H1 (cell line): ENCODE measurements at regions not wholly inside any gene's neighbourhood (a gene's known extent, or its start where the extent isn't known, plus 50 kb on each side); places are given as distances from the start of the nearest gene placed in this dataset.
A peak's percentile ranks its signal among the peaks of the same experiment; 100 is the strongest.

ENCODE experiments used
- CTCF ChIA-PET: fragments of 300-600 bp; sonication (Branson Sonifier 250); formaldehyde crosslinking; loops from one replicate; lab custom pipeline; 2021; ENCODE audit not compliant: partially characterized antibody; lab: Charles Lee
- POLR2A ChIA-PET: fragments of 300-600 bp; sonication (Branson Sonifier 250); formaldehyde crosslinking; loops from one replicate; lab custom pipeline; 2021; ENCODE audit warnings: inconsistent platforms; ENCODE audit not compliant: partially characterized antibody; lab: Charles Lee
- DNase-seq, 2 experiments: peaks; one replicate each; pipeline versions ENCODE4 v3.0.0 to v3.0.0-alpha.2; 2010 to 2022; ENCODE audit warnings: low spot score in 2 of 2, low read depth in 1 of 2, mixed read lengths in 1 of 2
- FAIRE-seq: peaks from 2 replicates; lab custom pipeline; 2011; peaks lifted over from hg19 to GRCh38; lab: Jason Lieb, UNC
- H2AFZ ChIP-seq: 2 replicates; pipeline ENCODE4 v1.8.1; 2012; ENCODE audit warnings: low read length, inconsistent platforms
- H2AK5ac ChIP-seq: 2 replicates; pipeline ENCODE4 v1.6.1; 2013; ENCODE audit warnings: low read depth, low read length
- H2BK120ac ChIP-seq: replicated peaks from 2 replicates; pipeline ENCODE3; 2013; ENCODE audit warnings: low read depth, low read length, inconsistent platforms
- H2BK12ac ChIP-seq: 2 replicates; pipeline ENCODE4 v1.6.1; 2013; ENCODE audit warnings: low read depth, low read length
- H2BK15ac ChIP-seq: 2 replicates; pipeline ENCODE4 v1.6.1; 2013; ENCODE audit warnings: low read length
- H2BK20ac ChIP-seq: 2 replicates; pipeline ENCODE4 v1.6.1; 2013; ENCODE audit warnings: low read length
- H2BK5ac ChIP-seq: 2 replicates; pipeline ENCODE4 v1.6.1; 2013; ENCODE audit warnings: low read depth, low read length
- H3K14ac ChIP-seq: 2 replicates; pipeline ENCODE4 v1.6.1; 2013; ENCODE audit warnings: inconsistent platforms; ENCODE audit not compliant: insufficient read length
- H3K18ac ChIP-seq: 2 replicates; pipeline ENCODE4 v1.6.1; 2013; ENCODE audit warnings: low read length; ENCODE audit errors: extremely low read depth
- H3K23ac ChIP-seq: 2 replicates; pipeline ENCODE4 v1.6.1; 2013; ENCODE audit warnings: inconsistent platforms; ENCODE audit not compliant: insufficient read length
- H3K23me2 ChIP-seq: 2 replicates; pipeline ENCODE4 v1.6.1; 2013; ENCODE audit warnings: low read depth, low read length
- H3K27ac ChIP-seq: 2 replicates; pipeline ENCODE4 v1.6.1; 2011; ENCODE audit warnings: low read depth, low read length, inconsistent platforms
- H3K27me3 ChIP-seq, 4 experiments: replicated peaks in 1 of 4; 1 replicate in 1 of 4; 2 replicates in 3 of 4; pipeline versions ENCODE4 v1.6.1 to v1.8.1; 2011 to 2013; ENCODE audit warnings: low read length in 3 of 4, mild to moderate bottlenecking in 3 of 4, inconsistent platforms in 2 of 4, mixed read lengths in 2 of 4, moderate library complexity in 1 of 4; ENCODE audit not compliant: control insufficient read depth in 3 of 4, insufficient read depth in 3 of 4; ENCODE audit errors: extremely low read depth in 1 of 4
- H3K36me3 ChIP-seq, 4 experiments: 2 replicates each; pipeline versions ENCODE4 v1.6.1 to v1.8.1; 2011 to 2013; ENCODE audit warnings: mild to moderate bottlenecking in 4 of 4, low read length in 3 of 4, moderate library complexity in 2 of 4, control low read depth in 1 of 4, inconsistent platforms in 1 of 4; ENCODE audit not compliant: insufficient read depth in 4 of 4, control insufficient read depth in 2 of 4
- H3K4ac ChIP-seq: replicated peaks from 2 replicates; pipeline ENCODE3; 2013; ENCODE audit warnings: low read length, low read depth, mixed read lengths, inconsistent platforms; ENCODE audit not compliant: insufficient read length
- H3K4me1 ChIP-seq, 4 experiments: replicated peaks in 1 of 4; 1 replicate in 1 of 4; 2 replicates in 3 of 4; pipeline versions ENCODE4 v1.6.1 to v1.8.1; 2011 to 2013; ENCODE audit warnings: low read length in 3 of 4, inconsistent platforms in 2 of 4, mixed read lengths in 1 of 4; ENCODE audit not compliant: insufficient read depth in 4 of 4, control insufficient read depth in 3 of 4
- H3K4me2 ChIP-seq, 2 experiments: 2 replicates each; pipeline versions ENCODE4 v1.6.1 to v1.8.1; 2011 to 2013; ENCODE audit warnings: low read depth in 2 of 2, low read length in 2 of 2, control low read depth in 1 of 2, inconsistent platforms in 1 of 2, mild to moderate bottlenecking in 1 of 2; ENCODE audit not compliant: insufficient read depth in 1 of 2
- H3K4me3 ChIP-seq, 4 experiments: fragments of 200-600, 300-600 bp in 1 of 4; sonication (generic), shearing (Covaris generic), sonication (Bioruptor Twin) in 1 of 4; 2 replicates each; pipeline versions ENCODE4 v1.5.1 to v1.8.1; 2011 to 2016; ENCODE audit warnings: low read length in 4 of 4, low read depth in 3 of 4, control low read depth in 2 of 4, inconsistent platforms in 2 of 4, mild to moderate bottlenecking in 2 of 4, mixed read lengths in 1 of 4, moderate library complexity in 1 of 4; ENCODE audit not compliant: insufficient read depth in 2 of 4; ENCODE audit errors: extremely low read depth in 1 of 4
- H3K56ac ChIP-seq: replicated peaks from 2 replicates; pipeline ENCODE3; 2013; ENCODE audit warnings: low read depth, mild to moderate bottlenecking, mixed read lengths, low read length, inconsistent platforms; ENCODE audit not compliant: insufficient read length
- H3K79me1 ChIP-seq: 2 replicates; pipeline ENCODE4 v1.6.1; 2013; ENCODE audit warnings: low read depth, low read length, control low read depth
- H3K79me2 ChIP-seq, 2 experiments: 2 replicates each; pipeline versions ENCODE4 v1.6.1 to v1.8.1; 2012 to 2013; ENCODE audit warnings: low read length in 2 of 2, mild to moderate bottlenecking in 2 of 2, inconsistent platforms in 1 of 2; ENCODE audit not compliant: insufficient read depth in 2 of 2, control insufficient read depth in 1 of 2
- H3K9ac ChIP-seq, 4 experiments: replicated peaks in 1 of 4; 1 replicate in 1 of 4; 2 replicates in 3 of 4; pipeline versions ENCODE4 v1.6.1 to v1.8.1; 2011 to 2013; ENCODE audit warnings: low read depth in 3 of 4, low read length in 3 of 4, control low read depth in 2 of 4, mild to moderate bottlenecking in 2 of 4, moderate library complexity in 2 of 4, inconsistent platforms in 1 of 4; ENCODE audit errors: extremely low read depth in 1 of 4
- H3K9me3 ChIP-seq, 2 experiments: 2 replicates each; pipeline versions ENCODE4 v1.6.1 to v1.8.1; 2012 to 2013; ENCODE audit warnings: mild to moderate bottlenecking in 2 of 2, moderate library complexity in 2 of 2, control low read depth in 1 of 2, inconsistent platforms in 1 of 2, low read depth in 1 of 2, low read length in 1 of 2, mixed read lengths in 1 of 2; ENCODE audit not compliant: insufficient read depth in 2 of 2
- H4K20me1 ChIP-seq, 2 experiments: replicated peaks in 1 of 2; 2 replicates each; pipeline versions ENCODE3 to v1.8.1; 2011 to 2013; ENCODE audit warnings: inconsistent platforms in 2 of 2, low read length in 2 of 2, mild to moderate bottlenecking in 1 of 2; ENCODE audit not compliant: insufficient read depth in 2 of 2, control insufficient read depth in 1 of 2
- H4K5ac ChIP-seq: 2 replicates; pipeline ENCODE4 v1.6.1; 2013; ENCODE audit warnings: low read length, low read depth, mixed read lengths, inconsistent platforms; ENCODE audit not compliant: insufficient read length
- H4K8ac ChIP-seq: 2 replicates; pipeline ENCODE4 v1.8.0; 2013; ENCODE audit warnings: mild to moderate bottlenecking, moderate library complexity, low read length, inconsistent platforms; ENCODE audit not compliant: insufficient read depth; ENCODE audit errors: extremely low read depth
- H4K91ac ChIP-seq: replicated peaks from 2 replicates; pipeline ENCODE3; 2013; ENCODE audit warnings: low read length, mixed read lengths, inconsistent platforms; ENCODE audit not compliant: insufficient read length
- BACH1 ChIP-seq: IDR thresholded peaks from 2 replicates; pipeline ENCODE4 v1.6.1; 2012; ENCODE audit warnings: low read length, improper control_type of control experiment
- BCL11A ChIP-seq, 2 experiments: IDR thresholded peaks; one replicate each; pipeline ENCODE4 v1.6.1; 2011; ENCODE audit warnings: low read depth in 2 of 2, low read length in 2 of 2, mild to moderate bottlenecking in 2 of 2
- CBX5 ChIP-seq: fragments of 300-800, 300-1000 bp; sonication (generic); IDR thresholded peaks from 2 replicates; pipeline ENCODE4 v1.7.1; 2016; ENCODE audit warnings: antibody characterized with exemption, low read length, low read depth
- CBX8 ChIP-seq: fragments of 300-800, 300-1000 bp; sonication (generic); IDR thresholded peaks from 2 replicates; pipeline ENCODE4 v1.7.1; 2016; ENCODE audit warnings: low read depth, low read length, borderline replicate concordance
- CTBP2 ChIP-seq: IDR thresholded peaks from 2 replicates; pipeline ENCODE4 v1.7.0; 2011; ENCODE audit warnings: borderline replicate concordance, mild to moderate bottlenecking, moderate library complexity, mixed read lengths, low read length; ENCODE audit not compliant: insufficient read depth, insufficient read length
- GTF2F1 ChIP-seq: IDR thresholded peaks from 2 replicates; pipeline ENCODE4 v1.6.1; 2012; ENCODE audit warnings: low read depth, low read length, improper control_type of control experiment, borderline replicate concordance
- HDAC6 ChIP-seq: IDR thresholded peaks from one replicate; pipeline ENCODE4 v1.7.1; 2012; ENCODE audit warnings: low read depth, mild to moderate bottlenecking, inconsistent platforms, low read length, moderate library complexity
- KDM1A ChIP-seq: fragments of 200-600, 300-600 bp; sonication (generic); IDR thresholded peaks from 2 replicates; pipeline ENCODE4 v1.7.1; 2016; ENCODE audit warnings: mild to moderate bottlenecking, low read length, borderline replicate concordance
- KDM4A ChIP-seq: IDR thresholded peaks from one replicate; pipeline ENCODE4 v1.7.1; 2012; ENCODE audit warnings: low read depth, mild to moderate bottlenecking, moderate library complexity, low read length, inconsistent platforms; ENCODE audit not compliant: severe bottlenecking
- MAX ChIP-seq: IDR thresholded peaks from 2 replicates; pipeline ENCODE4 v1.6.1; 2012; ENCODE audit warnings: inconsistent platforms
- SRF ChIP-seq: IDR thresholded peaks from 2 replicates; pipeline ENCODE4 v1.6.1; 2011; ENCODE audit warnings: mild to moderate bottlenecking, low read depth, low read length, moderate library complexity
- TAF7 ChIP-seq: optimal IDR thresholded peaks from 2 replicates; pipeline ENCODE3; 2011; ENCODE audit warnings: low read depth, mild to moderate bottlenecking, inconsistent platforms, low read length, moderate library complexity, borderline replicate concordance
- TBP ChIP-seq: IDR thresholded peaks from 2 replicates; pipeline ENCODE4 v1.6.1; 2011; ENCODE audit warnings: low read depth, low read length, improper control_type of control experiment
- TCF12 ChIP-seq: IDR thresholded peaks from 2 replicates; pipeline ENCODE4 v1.6.1; 2011; ENCODE audit warnings: low read depth, mild to moderate bottlenecking, low read length
- TEAD4 ChIP-seq: IDR thresholded peaks from 2 replicates; pipeline ENCODE4 v1.6.1; 2012; ENCODE audit warnings: low read depth, low read length, inconsistent platforms, mixed read lengths
- ZNF274 ChIP-seq: IDR thresholded peaks from 2 replicates; pipeline ENCODE4 v1.7.0; 2012; ENCODE audit warnings: low read length, borderline replicate concordance; ENCODE audit errors: extremely low read depth
- WGBS, 2 experiments: shearing (Covaris generic) in 1 of 2; methylation state at CpG; one replicate each; pipeline versions ENCODE4 v1.1.6 to v1.1.7; 2013 to 2015; ENCODE audit warnings: low lambda C conversion rate in 2 of 2, mixed read lengths in 2 of 2, inconsistent platforms in 1 of 2, low coverage in 1 of 2, missing lambda C conversion rate in 1 of 2; ENCODE audit not compliant: insufficient replicate concordance in 2 of 2, insufficient coverage in 1 of 2, insufficient read length in 1 of 2; ENCODE audit errors: extremely low coverage in 1 of 2, missing lambda C conversion rate in 1 of 2; 5-methylcytosine and 5-hydroxymethylcytosine counted together

- no peaks in the 10 kb centered on the region for H3K79me1 ChIP-seq
- CTCF ChIA-PET, result interaction anchor here (0.6 kb wide), 2 partner anchors 45 to 243 kb away, joined by 3 read pairs; no protein-coding TSS in a partner anchor
- H3K56ac ChIP-seq, result no peak overlapping the region
- no peak overlapping the region for H3K27ac ChIP-seq
- H2BK15ac ChIP-seq, result no peak overlapping the region
- H2BK20ac ChIP-seq, result no peak overlapping the region
- no peaks in the 10 kb centered on the region for H3K79me2 ChIP-seq
- H2BK120ac ChIP-seq, result no peak overlapping the region
- H3K9ac ChIP-seq, result no peak overlapping the region
- no peaks in the 10 kb centered on the region for H3K23me2 ChIP-seq
- FAIRE-seq (no peak), DNase-seq (no peak)
- no peak overlapping the region for H2BK12ac ChIP-seq
- H3K9me3 ChIP-seq, result no peaks in the 10 kb centered on the region
- H3K4me2 ChIP-seq, result no peak overlapping the region
- H2AFZ ChIP-seq, result peak overlapping the region; percentile 10; the same call in 1 of the 2 replicates
- H3K18ac ChIP-seq, result no peak overlapping the region
- no peak overlapping the region for H3K4ac ChIP-seq
- no peaks in the 10 kb centered on the region for H3K4me1 ChIP-seq
- no peak overlapping the region for H2BK5ac ChIP-seq
- no peak overlapping the region for H4K5ac ChIP-seq
- no peak overlapping the region for H2AK5ac ChIP-seq
- no peak overlapping the region for H3K23ac ChIP-seq
- H3K27me3 ChIP-seq, result no peaks in the 10 kb centered on the region
- no peak overlapping the region for H3K14ac ChIP-seq
- H3K36me3 ChIP-seq, result no peaks in the 10 kb centered on the region
- WGBS, 2 experiments, result 85% methylated on average over 2 of the region's 2 CpGs; no CpG with 5 or more reads in 1 of the 2 experiments
- no peak overlapping the region for H4K91ac ChIP-seq
- no peak overlapping the region for H4K8ac ChIP-seq
- POLR2A ChIA-PET, result no interaction called here
- no peak overlapping the region for H3K4me3 ChIP-seq
- H4K20me1 ChIP-seq, result no peaks in the 10 kb centered on the region
- no peak for TF ChIP-seq CTBP2
- TF ChIP-seq TCF12, result no peak
- TF ChIP-seq CBX5, result no peak
- TF ChIP-seq KDM1A, result no peak
- TF ChIP-seq TBP, result no peak
- TF ChIP-seq CBX8, result no peak
- TF ChIP-seq KDM4A, result no peak
- TF ChIP-seq HDAC6, result no peak
- no peak for TF ChIP-seq TEAD4
- TF ChIP-seq BACH1, result no peak
- TF ChIP-seq SRF, result no peak
- TF ChIP-seq BCL11A (IDR thresholded peaks at IDR 0.05; ENCODE audit: low read depth in 2 of 2, low read length in 2 of 2), result no peak
- no peak for TF ChIP-seq GTF2F1
- TF ChIP-seq TAF7, result no peak
- no peak for TF ChIP-seq ZNF274
- TF ChIP-seq MAX, result no peak
Measured at GRCh38 chr5:103693517-103693916, 130.9 kb upstream of the NUDT12 start.
